CD4-positive, alpha-beta T cell treated with Interleukin-1 beta for 1 hour (primary cell): ENCODE measurements at regions not wholly inside any gene's neighbourhood (a gene's known extent, or its start where the extent isn't known, plus 50 kb on each side); places are given as distances from the start of the nearest gene placed in this dataset.

ENCODE experiments used
- DNase-seq, 2 donors: peaks; one replicate each; pipeline ENCODE4 v3.0.0-alpha.2; 2020 to 2022

DNA sequence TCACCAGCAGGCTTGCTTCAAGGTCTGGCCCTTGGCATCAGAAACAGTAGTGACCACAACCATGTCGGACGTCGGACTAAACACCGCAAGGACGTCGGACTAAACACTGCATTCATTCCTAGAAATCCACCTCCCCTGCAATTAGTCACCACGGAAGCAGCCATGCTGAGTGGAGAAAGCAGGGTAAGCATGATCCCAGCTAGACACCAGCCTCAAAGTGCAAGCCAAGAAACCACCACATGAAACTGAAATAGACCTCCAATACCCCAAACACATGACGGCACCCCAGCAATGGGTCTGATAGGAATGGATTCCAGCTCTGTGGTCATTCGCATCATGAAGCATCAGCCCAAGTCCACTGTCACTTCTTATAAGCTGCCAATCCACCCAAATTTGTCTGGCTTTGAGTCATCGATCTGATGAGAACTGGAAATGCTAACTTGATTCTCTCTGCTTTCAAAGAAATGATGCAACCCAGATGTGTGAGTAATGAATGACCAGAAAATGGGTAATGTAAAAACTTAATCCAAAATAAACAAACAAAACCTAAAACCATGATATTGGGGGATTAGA lies 348.3 kb upstream of the TMCO5A start:
- no peak for DNase-seq

DNA sequence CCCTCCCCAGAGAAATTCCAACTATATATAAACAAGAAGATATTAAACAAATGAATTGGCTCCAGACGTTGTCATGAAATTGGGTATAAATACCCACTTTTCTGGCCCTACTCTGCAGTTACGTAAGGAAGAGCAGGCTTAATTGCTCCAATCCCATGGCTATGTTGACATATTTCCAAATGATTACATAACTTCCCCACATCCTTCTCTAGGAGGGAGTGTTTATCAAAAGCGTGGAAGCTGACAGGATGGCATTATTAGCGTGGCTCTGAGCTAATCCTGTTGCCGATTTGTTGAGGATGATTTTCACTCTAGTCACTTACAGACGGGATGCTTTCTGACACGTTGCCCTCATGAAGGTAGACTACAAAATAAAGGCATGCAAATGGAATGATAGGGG lies 347.5 kb upstream of the TMCO5A start:
- DNase-seq, result no peak

DNA sequence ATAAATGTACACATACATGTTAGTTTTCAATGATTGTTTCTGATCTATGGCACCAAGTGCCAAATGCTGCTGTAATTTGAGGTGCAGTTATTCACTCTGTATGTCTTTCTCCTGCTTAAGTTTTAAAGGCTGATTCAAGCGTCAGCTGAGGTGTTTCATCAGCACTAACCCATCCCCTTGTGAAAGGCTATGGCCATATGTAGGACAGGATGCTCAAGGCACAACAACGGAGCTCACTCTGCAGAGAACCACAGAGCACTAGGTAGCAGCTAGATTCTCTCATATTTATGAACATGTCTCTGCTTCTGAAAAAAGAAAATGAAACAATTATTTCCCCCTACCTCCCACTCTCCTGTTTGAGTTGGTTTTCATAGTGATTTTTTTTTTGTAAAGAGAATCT lies 340.0 kb upstream of the TMCO5A start:
- DNase-seq, result no peak

DNA sequence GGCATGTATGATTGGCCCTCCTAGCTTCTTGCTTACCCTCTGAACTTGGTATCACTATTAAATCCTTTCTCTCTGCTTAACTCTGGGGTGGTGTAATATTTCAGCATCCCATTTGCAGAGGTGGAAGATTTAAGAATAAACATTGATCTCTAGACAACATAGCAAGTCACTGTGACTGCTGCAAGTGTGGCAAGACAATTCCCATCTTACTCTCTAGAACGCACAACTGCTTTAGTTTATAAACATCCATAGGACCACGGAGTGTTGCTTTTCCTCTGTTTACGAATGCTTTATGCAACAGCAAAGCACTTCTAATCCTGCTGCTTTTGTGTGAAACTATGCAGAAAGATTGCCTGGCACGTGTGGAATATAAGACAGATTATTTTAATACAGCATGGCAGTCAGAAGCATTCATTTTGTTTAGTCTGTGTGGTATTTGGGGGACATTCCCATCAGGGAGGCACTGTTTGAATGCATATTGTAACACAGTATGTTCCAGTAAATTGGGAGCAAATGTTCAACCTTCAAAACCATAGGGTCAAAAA lies 338.9 kb upstream of the TMCO5A start:
- DNase-seq, result no peak

DNA sequence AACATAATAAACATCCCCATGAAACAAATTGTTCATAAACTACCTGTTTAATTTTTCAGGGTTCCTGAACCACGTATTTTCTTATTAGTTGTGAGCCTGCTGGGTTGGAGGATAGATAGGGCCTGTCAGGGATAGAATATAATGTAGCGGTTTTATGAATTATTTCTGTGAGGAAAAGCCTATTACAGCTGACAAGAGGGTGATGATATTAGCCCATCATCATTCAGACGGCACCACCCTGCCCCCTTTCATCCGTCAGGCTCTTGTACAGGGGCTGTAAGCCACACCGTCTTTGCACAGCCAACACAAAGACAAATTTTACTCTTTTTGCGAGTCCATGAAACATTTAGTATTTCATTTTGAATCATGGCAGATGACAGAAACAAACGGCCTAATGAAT lies 335.3 kb upstream of the TMCO5A start:
- no peak for DNase-seq

DNA sequence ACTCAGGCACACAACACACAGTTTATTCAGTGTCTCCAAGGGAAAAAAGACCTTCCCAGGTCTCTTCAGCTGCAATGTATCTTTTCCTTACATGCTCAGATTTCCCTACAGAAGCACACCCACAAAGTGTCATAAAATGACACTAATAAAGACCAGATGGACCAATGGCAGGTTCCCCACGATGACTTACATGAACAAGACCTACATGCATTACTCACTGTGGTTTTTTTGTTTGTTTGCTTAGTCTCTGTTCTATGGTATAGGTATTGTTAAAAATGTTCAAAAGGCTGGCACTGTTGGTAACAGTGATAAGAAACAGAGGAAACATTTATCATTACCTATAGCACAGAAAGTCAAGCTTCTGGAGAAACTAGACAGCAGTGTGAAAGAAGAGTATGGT lies 318.2 kb upstream of the TMCO5A start:
- no peak for DNase-seq

DNA sequence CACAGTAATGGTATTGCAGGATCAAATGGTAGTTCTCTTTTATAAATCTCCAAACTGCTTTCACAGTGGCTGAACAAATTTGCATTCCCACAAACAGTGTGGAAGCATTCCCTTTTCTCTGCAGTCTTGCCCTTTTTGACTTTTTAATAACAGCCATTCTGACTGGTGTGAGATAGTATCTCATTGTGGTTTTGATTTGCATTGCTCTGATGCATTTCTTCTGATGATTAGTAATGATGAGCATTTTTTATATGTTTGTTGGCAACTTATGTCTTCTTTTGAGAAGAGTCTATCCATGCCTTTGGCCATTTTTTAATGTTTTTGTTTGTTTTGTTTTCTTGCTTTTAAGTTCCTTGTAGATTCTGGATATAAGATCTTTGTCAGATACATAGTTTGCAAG lies 316.1 kb upstream of the TMCO5A start:
- no peak for DNase-seq

DNA sequence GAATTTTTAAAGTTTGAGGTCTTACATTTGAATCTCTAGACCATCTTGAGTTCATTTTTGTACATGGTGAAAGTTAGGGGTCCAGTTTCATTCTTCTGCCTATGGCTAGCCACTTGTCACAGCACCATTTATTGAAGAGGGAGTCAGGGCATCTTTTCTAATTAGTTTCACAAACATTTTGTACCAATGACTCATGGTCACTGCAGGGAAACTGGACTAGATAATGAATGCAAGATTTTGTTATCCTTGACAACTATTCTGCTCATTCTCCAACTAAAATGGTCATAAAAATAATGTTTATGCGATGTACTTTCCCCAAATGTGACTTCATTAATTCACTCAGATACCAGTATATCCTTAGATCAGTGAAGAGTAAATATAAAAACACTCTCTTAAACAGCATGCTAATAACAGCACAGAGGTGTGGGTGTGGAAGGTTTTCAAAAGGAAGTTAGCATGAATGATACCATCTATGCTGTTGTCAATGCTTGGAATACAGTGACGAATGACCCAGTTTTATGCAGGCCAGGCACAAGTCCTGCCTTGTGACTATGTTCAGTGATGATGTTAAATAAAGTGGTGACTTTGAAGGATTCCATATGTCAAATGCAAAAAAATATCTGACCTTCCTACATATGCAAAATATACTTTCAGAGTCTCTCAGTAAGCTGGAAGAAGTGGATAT lies 314.9 kb upstream of the TMCO5A start:
- DNase-seq, result no peak

DNA sequence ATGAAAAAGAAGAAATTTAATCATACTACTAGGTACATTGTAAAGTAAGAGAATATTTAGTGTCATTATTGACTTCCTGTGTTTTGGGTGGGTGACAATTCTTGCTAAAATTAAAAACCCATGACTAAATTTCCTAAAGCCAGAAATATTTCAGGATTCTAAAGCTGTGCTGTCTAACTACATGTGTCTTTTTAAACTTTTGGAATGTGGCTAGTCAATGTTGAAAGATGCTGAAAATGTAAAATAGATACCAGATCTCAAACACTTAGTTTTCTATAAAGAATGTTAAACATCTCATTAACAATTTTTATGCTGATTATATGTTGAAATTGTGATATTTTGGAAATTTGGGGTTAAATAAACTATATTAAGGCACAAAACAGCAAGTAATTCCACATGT lies 308.9 kb upstream of the TMCO5A start:
- DNase-seq, result no peak

DNA sequence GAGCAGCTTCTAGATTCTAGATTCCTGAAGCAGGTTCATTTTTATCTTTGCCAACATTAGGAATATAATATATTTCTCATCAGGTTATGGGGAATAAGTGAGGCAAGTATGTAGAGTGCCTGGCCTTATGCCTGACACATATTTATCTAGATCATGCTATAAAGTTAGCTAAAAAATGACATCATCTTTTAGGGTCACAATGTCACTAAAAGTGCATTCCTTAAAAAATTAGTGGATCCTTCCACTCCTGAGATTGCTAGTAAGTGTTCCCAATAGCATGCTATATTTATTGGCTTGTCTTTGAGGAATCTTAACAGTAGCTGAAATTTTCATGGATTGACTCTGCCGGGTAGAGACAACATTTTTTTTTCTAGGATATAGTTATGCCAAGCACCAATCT lies 305.9 kb upstream of the TMCO5A start:
- no peak for DNase-seq

DNA sequence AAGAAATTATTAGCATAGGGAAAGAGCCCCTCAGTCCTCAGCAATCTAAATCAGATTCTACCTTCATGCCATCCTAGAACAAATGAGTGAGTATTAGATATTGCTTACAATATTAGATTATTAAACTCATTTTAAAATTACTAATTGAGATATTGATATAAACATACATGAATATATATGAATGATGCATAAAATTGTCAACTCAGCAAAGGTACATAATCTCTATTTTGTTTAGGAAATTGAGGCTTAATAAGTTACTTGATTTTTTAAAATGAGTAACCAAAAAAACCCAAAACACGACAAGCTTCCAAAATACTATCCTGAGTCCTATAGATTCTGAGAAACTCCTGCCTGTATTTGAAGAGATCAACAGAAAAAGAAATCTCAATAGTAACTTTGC lies 297.7 kb upstream of the TMCO5A start:
- no peak for DNase-seq

DNA sequence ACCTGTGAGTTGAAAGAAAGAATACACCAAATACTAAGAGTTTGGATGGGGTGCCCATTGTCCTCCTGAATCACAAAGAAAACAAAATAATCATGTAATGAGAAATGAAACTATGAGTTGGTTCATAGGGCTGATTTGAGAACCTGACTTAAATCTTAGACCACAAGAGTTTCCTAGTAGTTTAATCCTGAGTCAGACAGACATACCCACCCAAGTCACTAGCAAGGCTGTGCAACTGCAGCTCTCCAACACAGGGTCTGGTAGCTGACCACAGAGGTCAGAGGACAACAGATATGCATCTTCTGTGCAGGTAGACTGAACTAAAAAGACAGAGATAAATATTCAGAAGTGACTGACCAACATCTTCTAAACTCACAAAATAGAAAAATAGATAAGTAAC lies 296.3 kb upstream of the TMCO5A start:
- no peak for DNase-seq

DNA sequence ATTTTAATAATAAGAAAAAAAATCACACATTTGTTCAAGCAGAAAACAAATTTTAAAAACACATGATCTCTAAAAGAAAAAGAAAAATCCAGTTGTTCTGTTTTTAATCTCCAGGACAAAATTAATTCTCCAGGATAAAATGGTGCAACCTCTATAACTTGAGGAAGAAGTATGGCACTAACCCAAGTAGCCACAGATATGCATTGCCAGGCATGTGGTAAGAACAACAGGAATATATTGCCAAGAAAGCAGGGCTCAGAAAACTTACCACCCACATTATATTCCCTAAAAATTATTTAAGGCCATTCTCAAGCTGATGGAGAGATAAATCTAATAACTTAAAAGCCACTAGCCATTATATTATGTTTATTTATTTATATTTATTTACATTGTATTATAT lies 295.7 kb upstream of the TMCO5A start:
- DNase-seq, result no peak

DNA sequence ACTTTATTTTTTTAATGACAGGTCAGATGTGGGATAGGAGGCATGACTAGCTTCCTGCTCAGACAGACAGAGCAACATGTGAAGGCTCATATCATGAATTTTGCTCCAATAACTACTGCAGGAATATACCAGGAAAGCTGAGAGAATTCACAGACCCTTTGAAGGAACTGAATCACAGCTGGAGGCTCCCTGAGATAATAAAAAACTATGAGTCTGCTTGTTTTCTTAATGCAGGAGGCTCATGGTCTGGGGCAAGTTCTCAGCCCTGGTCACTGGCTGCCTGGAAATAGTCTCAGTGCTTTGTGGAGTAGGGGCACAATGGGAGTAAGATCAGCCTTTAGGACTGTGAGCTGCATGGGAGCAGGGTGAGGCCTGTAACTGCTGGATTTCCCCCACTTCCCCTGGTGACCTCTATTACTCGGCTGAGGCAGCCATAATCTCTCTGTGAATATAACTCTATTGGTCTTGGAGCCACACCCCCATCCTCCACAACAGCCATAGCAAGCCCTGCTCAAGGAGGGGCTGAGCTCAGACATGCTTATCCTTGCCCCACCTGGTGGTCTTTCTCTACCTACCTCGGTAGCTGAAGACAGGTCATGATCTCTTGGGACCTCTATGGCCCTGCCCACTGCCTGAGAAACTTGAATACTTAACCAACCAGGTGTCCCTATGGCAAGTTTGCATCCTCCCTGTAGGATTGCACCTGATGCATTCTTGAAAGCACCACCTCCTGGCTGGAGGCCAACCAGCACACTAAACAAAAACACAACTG lies 281.6 kb upstream of the TMCO5A start:
- DNase-seq, result no peak

DNA sequence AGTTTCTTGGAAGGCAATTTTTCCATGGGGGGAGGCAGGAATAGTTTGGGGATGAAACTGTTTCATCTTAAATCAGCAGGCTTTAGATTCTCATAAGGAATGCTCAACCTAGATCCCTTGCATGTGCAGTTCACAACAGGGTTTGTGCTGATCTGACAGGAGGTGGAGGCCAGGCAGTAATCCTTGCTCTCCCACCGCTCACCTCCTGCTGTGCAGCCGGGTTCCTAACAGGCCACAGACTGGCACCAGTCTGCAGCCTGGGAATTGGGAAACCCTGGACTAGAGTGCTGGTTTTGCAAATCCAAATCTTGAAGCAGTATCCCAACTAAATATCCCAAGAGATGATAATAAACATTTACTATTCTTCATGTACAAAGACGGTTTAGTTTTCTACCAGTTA lies 256.3 kb upstream of the TMCO5A start:
- DNase-seq, result no peak

DNA sequence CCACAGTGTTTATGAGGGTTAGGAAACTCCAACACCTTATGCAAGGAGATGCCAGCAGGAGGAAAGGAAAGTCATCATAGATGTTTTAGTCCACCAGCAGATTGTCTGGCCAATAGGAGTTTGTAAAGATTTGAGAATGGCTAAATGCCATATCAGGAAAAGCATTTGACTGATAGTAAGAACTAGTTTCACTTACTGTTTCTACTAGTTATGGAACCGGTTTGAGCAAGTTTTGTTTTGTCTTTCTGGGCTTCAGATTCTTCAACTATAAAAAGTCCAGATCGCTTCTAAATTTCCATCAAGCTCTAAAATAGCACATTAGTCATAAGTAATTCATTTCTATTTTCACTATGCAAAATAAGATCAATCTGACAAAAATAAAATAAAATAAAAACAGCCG lies 254.8 kb upstream of the TMCO5A start:
- DNase-seq, result no peak

DNA sequence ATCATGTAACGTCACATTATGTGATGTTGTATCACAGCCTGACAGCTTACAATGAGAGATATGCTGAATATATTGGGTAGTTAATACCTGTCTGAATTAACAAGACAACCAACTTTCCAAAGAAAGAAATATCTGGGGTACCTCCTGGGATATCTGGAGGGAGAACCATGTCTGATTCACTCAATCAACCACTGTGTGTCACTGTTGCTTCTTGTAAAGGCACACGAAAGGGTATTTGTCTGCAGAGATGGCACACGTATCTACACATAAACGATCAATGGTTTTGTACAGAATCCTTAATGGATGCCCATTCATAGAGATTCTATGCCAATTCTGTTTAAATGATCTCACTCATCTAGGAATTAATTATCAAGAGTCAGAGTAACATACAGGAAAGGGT lies 252.1 kb upstream of the TMCO5A start:
- no peak for DNase-seq

DNA sequence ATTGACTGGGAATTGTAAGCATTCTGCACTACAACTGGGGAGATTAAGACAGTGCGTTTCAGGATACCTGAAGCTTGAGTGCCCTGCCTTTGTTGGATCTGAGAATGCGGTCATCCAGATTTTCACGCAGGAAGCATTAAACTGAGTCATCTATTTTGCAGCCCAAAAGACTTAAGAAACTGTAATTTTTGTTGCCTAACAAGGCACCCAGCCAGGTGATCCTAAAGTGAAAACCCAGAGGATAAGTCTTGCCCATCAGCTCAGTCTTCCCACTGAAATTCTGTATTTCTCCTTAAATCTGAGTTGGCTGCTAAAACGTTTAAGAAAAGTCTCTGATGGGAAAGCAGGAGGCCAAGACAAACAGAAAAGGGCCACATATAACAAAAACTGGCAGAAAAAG lies 242.5 kb upstream of the TMCO5A start:
- DNase-seq, result no peak

DNA sequence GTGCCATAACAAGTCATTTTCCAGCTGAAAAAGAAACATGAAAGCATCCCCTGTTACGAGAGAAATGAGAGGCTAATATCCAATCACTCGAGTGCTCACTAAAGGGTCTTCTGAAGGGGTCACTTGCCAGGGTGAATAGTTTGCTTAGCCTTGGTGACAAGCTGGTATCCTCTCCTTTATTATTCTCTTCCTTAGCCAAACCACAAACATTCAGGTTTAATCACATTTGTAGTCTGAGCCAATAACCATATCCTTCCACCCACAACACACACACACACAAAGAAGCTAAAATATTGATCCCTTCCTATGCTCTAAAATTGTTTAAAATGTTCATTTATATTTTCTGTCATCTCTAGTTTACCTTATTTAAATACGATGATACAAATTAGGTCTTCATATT lies 240.5 kb upstream of the TMCO5A start:
- no peak for DNase-seq

DNA sequence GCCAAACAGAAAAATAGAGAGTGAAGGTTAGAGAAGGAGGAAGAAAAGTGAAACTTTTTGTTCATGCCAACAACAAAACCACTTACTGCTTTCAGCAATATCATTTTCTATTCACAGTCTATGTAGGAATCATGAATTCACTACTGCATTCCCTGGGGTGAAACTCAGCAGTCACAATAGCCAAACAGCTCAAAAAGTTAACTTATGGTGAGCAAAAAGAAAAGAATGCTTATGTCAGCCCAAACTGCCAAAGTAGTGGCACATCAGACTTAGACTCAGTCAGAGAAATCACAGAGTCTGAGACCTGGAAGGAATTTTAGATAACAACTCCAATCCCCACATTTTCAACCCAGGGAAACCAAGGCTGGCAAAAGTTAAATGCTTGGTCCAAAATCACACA lies 238.7 kb upstream of the TMCO5A start:
- DNase-seq, result no peak

DNA sequence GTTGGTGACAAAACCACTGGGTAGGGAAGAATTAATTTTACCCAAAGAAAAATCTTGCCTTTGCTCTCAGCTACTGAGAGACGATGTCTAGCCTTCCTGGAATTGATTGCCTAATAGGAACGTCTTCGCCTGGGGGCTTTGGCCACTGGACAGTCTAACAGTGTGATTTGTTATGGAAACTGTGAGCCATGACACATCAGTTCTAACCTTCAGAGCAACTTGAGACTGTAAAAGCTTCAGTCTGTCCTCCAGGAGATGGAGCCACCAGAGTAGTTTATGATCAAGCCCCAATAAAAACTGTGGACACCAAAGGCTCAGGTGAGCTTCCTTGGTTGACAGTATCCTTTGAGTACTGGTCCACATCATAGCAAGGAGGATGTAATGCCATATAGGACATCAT lies 235.8 kb upstream of the TMCO5A start:
- no peak for DNase-seq

DNA sequence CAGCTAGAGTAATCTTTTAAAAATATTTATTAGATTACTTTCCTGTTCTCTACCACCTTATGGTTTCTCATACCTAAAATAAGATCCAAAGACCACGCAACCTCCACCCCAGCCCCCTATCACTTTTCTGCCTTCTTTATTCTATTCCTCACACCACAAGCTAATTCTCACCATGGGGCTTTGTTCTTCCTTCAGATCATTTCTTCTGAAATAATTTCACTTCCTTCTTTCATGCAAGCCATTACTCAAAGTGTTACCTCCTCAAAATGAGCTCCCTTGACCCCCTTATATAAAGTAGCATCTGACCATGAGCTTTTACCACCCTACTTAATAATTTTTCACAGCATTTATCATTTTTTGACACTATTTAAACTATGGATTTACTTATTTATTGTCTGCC lies 233.2 kb upstream of the TMCO5A start:
- DNase-seq, result no peak

DNA sequence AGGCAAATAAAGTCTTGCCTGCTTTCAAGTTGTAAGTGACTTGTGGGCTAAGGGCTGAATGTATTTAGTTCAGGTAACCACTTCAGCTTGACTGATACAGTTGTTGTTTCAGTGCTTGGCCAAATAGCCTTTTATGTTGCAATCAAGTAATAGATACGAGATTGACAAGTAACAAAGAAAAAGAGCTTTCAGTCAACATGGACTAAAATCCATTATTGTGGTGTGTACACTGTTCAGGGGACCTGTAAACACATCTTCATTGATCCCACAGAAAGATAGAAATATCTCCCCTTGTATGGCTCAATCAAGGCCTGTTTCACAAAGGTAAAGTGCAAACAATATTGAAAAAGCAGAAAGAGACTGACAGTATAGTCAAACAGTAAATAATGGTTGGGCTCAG lies 224.8 kb upstream of the TMCO5A start:
- no peak for DNase-seq

DNA sequence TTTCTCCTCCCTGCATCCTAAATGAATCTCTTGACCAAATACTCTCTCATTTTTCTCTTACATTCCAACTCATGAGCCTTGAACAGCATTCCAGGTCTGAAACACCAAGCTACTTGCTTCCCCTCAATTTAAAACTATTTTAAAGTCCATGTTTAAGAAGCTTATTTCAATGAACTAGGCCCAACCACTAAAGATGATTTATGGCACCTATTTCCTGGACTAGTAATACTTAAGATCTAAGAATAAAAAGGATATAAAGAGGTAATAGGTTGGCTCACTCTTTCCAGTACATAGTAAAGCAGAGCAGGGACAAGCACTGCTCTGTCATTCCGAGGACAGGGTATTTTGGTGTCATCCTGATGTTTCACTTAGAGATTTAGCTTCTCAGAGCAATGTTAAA lies 219.3 kb upstream of the TMCO5A start:
- no peak for DNase-seq
